SK-N-SH treated with all-trans-retinoic acid at 6 μM for 48 hours (cell line): ENCODE measurements at regions not wholly inside any gene's neighbourhood (a gene's known extent, or its start where the extent isn't known, plus 50 kb on each side); places are given as distances from the start of the nearest gene placed in this dataset.

Experiments
- ARNTL ChIP-seq: fragments of 450-650 bp; formaldehyde crosslinking; IDR thresholded peaks from 2 replicates; pipeline ENCODE4 v1.5.0; 2020; ENCODE audit warnings: low read depth, mild to moderate bottlenecking, moderate library complexity, borderline replicate concordance
- CSDC2 ChIP-seq: fragments of 250-450 bp; sonication (Bioruptor Pico); IDR thresholded peaks from 2 replicates; pipeline ENCODE4 v1.5.0; 2020; ENCODE audit warnings: mild to moderate bottlenecking, moderate library complexity
- ESRRG ChIP-seq: fragments of 250-450 bp; sonication (Bioruptor Pico); IDR thresholded peaks from 2 replicates; pipeline ENCODE4 v1.6.1; 2021; ENCODE audit warnings: mild to moderate bottlenecking
- RARB ChIP-seq: fragments of 250-450 bp; sonication (Bioruptor Pico); IDR thresholded peaks from 2 replicates; pipeline ENCODE4 v1.8.0; 2021; ENCODE audit warnings: mild to moderate bottlenecking, moderate library complexity
- SNAI2 ChIP-seq: fragments of 250-450 bp; sonication (Bioruptor Pico); IDR thresholded peaks from 2 replicates; pipeline ENCODE4 v1.5.0; 2020; ENCODE audit warnings: mild to moderate bottlenecking, moderate library complexity
- TCF4 ChIP-seq: fragments of 250-450 bp; sonication (Bioruptor Pico); IDR thresholded peaks from 2 replicates; pipeline ENCODE4 v1.8.0; 2021; ENCODE audit warnings: mild to moderate bottlenecking, moderate library complexity, borderline replicate concordance
- ZFP3 ChIP-seq: fragments of 250-450 bp; sonication (Bioruptor Pico); IDR thresholded peaks from 2 replicates; pipeline ENCODE4 v1.5.0; 2020; ENCODE audit warnings: mild to moderate bottlenecking, moderate library complexity
- TF ChIP-seq, protein P1 (sequence below): fragments of 250-450 bp; sonication (Bioruptor Pico); IDR thresholded peaks from 2 replicates; pipeline ENCODE4 v1.5.0; 2020; ENCODE audit warnings: mild to moderate bottlenecking, moderate library complexity
- TF ChIP-seq, protein P2 (sequence below): fragments of 250-450 bp; sonication (Bioruptor Pico); IDR thresholded peaks from 2 replicates; pipeline ENCODE4 v1.8.0; 2020; ENCODE audit warnings: mild to moderate bottlenecking, moderate library complexity, borderline replicate concordance

- TF ChIP-seq ARNTL (CRISPR knock-in tag) (no peak), ZFP3 (CRISPR knock-in tag) (no peak), CSDC2 (CRISPR knock-in tag) (no peak), RARB (no peak), ESRRG (CRISPR knock-in tag) (no peak), SNAI2 (CRISPR knock-in tag) (no peak), TCF4 (CRISPR knock-in tag) (no peak)
- TF ChIP-seq, protein P1, sequence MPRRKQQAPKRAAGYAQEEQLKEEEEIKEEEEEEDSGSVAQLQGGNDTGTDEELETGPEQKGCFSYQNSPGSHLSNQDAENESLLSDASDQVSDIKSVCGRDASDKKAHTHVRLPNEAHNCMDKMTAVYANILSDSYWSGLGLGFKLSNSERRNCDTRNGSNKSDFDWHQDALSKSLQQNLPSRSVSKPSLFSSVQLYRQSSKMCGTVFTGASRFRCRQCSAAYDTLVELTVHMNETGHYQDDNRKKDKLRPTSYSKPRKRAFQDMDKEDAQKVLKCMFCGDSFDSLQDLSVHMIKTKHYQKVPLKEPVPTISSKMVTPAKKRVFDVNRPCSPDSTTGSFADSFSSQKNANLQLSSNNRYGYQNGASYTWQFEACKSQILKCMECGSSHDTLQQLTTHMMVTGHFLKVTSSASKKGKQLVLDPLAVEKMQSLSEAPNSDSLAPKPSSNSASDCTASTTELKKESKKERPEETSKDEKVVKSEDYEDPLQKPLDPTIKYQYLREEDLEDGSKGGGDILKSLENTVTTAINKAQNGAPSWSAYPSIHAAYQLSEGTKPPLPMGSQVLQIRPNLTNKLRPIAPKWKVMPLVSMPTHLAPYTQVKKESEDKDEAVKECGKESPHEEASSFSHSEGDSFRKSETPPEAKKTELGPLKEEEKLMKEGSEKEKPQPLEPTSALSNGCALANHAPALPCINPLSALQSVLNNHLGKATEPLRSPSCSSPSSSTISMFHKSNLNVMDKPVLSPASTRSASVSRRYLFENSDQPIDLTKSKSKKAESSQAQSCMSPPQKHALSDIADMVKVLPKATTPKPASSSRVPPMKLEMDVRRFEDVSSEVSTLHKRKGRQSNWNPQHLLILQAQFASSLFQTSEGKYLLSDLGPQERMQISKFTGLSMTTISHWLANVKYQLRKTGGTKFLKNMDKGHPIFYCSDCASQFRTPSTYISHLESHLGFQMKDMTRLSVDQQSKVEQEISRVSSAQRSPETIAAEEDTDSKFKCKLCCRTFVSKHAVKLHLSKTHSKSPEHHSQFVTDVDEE = no peak
- TF ChIP-seq, protein P2, sequence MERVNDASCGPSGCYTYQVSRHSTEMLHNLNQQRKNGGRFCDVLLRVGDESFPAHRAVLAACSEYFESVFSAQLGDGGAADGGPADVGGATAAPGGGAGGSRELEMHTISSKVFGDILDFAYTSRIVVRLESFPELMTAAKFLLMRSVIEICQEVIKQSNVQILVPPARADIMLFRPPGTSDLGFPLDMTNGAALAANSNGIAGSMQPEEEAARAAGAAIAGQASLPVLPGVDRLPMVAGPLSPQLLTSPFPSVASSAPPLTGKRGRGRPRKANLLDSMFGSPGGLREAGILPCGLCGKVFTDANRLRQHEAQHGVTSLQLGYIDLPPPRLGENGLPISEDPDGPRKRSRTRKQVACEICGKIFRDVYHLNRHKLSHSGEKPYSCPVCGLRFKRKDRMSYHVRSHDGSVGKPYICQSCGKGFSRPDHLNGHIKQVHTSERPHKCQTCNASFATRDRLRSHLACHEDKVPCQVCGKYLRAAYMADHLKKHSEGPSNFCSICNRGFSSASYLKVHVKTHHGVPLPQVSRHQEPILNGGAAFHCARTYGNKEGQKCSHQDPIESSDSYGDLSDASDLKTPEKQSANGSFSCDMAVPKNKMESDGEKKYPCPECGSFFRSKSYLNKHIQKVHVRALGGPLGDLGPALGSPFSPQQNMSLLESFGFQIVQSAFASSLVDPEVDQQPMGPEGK (CRISPR knock-in tag) = no peak
Observed at GRCh38 chr1:98103617-98104285, 182.9 kb upstream of the DPYD start.
